Stimulated activated naive CD4-positive, alpha-beta T cell treated with Interleukin-2 at 50 U/mL for 16 hours (primary cell): ENCODE measurements at regions not wholly inside any gene's neighbourhood (a gene's known extent, or its start where the extent isn't known, plus 50 kb on each side); places are given as distances from the start of the nearest gene placed in this dataset.
A peak's percentile ranks its signal among the peaks of the same experiment; 100 is the strongest.
"Not testable (repeated sequence)": the region's sequence is repeated elsewhere in the genome, so short reads cannot be mapped to it uniquely, and the experiment has no call there.

Experiments
- DNase-seq: peaks from one replicate; lab custom pipeline; 2025; lab: John Stamatoyannopoulos, UW

DNA sequence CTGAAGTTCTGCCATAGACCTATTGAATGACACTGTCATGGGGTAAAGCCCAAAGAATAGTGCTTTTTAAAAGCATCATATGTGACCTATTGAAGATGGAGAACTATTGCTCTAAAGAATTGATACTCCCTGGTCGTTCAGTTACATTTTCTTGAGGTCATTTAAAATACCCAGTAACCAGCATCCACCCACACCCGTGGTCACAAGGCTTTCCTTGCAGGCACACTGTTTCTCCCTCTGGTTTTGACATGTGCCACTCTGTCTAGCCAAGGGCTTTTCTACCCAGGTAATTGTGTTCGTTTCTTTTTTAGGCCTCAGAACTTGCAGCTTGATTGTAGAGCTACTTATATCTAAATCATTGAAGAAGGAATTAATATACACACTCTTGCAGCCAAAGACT, 68.3 kb upstream of the LYZL2 start:
- no peak for DNase-seq

DNA sequence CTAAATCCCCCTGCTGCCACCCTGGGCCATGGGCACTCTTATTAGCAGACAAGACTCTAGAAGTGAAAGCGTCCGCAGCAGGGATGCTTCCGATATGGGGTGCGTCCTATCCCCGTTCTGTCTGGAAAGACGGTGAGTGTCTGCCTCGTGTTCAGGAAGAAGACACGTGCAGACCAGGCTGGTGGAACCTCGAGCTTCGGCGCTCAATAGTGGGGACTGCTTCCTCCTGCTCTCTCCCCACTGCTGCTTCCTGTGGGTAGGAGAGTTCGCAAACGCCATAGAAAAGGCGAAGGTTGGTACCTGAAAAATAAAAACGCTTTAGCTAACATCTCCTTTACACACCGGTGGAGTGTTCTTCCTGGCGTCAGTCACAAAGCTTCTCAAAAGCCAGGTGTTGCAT, 67.7 kb upstream of the LYZL2 start:
- DNase-seq = not testable (repeated sequence)

DNA sequence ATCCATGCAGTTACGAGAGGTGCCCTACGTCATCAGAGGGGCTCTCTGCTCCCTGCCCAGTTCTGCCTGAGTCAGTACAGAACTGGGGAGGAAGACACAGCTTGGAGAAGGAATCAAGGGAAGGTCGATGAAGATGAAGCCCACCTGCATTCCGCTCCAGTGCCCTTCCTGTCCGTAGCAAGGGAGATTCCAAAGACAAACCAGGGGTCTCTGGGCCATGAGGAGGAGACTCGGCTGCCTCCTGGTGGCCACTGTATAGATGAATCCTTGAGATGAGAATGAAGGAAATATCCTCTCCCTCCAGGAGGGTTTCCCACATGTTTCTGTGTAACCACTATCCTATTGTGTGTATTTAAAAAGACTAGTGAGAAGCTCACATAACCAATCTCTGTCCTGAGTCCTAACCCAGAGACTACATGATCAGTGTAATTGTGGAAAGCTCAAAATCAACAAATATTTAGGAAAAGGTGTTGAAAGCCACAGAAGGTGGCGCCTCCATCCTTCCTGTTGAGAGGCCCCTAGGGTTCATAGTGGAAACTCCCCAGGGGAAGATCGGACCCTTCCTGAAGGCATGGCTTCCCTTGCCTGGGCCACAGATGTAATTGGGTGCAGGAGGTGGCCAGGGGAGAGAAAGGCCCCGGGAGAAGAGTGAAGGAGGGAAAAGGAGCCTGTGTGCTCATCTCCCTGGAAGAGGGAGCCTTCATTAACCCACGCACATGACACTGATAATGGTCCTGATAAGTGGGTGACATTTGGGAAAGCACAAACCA, 67.0 kb upstream of the LYZL2 start:
- not testable (repeated sequence) for DNase-seq

DNA sequence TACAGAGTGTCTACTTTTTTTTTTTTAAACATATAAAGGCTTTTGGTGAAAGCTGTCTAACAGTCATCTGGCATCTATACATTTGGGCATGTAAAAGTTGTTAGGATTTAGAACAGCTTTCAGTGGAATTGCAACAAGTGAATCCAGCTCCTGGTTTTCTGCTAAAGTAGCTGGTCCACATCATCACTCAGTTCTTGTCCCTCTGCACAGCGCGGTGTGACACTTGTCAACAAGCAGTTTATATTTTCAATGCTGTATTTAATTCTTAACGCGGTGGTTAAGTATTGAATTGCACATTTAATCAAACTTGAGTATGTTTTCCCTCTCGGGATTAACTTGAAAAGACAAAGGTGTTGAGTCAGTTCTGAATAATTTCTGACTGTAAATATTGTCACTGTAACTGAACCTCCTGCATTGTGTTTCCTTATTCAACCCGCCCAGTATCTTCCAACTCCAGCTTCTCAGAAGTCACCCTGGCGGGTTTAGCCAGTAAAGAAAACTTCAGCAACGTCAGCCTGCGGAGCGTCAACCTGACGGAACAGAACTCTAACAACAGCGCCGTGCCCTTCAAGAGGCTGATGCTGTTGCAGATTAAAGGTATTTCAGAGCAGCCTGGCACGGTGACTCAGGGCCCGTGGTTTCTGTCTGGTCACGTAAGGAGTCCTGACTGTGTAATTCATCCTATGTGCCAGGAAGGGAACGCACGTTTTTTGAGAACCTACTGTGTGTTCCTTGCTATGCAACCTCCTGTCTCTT, 66.1 kb upstream of the LYZL2 start:
- peak; percentile 83 for DNase-seq

DNA sequence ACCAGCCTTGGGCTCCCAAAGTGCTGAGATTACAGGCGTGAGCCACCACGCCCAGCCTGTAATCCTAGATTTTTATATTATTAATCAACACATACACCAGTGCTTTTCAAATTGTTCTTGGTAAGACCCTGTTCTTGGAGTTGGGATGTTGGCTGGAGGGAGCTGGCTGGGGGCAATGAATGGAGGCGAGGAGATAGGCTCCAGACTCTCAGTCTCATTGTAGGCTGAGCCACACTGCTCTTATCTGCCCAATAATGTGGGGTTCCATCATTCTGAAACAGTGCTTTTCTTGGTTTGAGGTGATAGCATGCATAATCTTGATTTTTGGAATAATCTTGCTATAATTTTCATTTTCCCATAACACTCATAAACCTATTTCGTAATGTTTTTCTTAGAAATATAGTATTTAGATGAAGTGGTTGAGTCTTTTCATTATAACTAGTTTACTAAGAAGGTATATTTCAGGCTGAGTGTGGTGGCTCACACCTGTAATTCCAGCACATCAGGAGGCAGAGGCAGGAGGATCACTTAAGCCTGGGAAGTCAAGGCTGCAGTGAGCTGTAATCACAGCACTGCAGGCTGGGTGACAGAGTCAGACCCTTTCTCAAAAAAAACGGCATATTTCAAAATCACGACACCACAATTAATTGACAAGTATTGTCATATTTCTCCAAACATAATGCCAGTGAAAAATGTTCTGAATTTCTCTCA, 65.1 kb upstream of the LYZL2 start:
- DNase-seq = no peak

DNA sequence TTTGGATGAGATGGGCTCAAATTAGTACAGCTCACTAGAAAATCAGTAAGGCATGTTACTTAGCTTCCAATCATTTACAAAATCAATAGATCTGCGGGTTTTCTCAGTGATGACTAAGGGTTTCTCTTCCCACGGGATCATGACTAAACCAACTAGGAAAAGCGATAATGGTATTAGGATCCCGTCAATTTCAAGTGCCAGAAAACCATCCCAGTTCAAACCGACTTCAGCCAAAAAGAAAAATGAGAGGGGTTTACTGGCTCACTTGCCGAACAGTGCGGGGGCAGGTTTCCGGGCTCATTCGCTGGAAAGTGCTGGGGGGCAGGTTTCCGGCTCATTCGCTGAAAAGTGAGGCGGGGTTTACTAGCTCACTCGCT, 62.1 kb upstream of the LYZL2 start:
- DNase-seq = no peak

DNA sequence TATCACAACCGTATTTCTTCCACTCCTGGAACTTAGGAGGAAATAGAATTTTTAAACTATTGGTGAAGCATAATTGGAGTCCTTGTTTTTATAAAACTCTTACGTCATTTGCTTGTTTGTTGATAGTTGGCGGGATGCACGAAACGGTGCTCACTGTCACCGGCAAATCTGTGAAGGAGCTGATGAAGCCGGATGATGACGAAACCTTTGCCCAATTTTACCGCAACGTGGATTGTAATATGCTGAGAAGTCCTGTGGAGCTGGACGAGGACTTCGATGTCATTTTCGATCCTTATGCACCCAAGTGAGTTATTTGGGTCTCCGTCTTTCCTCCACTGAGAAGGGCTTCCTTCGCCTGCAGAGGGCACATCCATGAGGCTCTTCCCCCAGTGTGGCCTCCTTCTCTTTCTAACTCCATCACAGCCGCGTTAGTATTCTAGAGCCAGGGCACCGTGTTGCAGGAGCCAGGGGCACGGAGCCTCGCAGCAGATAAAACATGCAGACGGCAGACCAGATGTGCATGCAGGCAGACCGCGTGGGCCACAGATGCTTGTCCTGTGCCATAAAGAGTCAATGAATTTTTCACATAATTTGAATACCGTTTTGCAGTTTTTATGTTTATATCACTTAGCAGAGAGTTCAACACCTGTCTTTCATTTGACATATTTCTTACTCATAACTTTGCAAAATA, 61.5 kb upstream of the LYZL2 start:
- DNase-seq = not testable (repeated sequence)

DNA sequence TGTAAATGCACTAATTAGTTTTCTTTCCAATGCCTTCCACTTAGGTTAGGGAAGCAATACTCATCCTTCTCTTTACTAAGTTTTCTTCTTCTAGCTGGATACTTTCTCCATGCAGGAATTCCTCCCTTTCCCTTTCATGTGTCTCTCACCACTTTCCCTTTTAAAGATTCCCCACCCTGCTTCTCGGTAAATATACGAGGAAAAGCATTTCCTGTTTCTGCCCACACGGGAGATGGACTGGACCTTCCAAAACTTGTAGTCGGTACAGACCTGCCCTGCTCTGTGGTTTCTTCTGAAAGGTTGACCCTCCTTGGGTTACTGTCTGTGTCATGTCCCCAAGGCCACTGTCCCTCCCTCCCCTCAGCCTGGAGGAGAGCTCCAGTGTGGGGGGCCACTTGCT, 58.9 kb upstream of the LYZL2 start:
- DNase-seq = no peak

DNA sequence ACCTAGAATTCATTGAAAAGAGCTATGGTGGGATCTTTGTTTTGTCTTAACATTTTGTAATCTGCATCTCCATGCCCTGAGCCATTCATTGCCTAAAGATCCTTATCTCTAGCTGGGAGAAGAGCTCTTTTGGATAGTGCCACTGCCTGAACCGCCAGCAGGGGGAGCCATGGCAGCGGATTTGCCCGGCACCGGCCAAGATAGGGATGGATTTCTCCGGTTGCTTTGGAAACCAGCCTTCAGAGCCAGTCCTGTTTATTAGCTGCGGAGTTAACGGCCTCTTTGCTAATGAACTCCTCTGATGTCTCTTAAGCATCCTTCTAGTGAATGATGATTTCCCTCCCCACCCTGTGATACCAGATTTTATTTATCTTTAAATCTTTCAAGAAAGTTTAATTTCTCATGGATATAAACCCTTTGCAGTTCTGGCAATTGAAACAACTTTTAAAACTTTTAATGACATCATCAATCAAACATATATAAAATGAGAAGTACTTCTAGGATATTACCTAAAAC, 58.2 kb upstream of the LYZL2 start:
- DNase-seq = peak; percentile 66

DNA sequence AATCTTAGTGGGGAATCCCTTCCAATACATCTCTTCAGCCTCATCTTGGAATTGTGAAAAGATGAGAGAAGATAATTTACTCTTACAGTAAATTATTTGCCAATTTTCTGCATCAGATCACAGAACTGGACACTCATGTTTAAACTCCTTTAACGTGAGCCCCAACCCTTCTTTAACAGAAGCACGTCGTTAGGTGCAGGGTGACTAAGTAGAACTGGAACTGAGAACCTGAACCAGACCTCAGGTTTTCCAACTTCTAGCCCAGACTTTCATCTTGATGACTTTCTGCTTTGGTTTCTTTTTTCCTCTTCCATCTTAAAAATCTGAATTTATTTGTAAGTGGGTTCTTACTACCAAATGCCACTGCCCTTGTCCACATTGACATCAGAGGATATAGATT, 57.2 kb upstream of the LYZL2 start:
- no peak for DNase-seq

DNA sequence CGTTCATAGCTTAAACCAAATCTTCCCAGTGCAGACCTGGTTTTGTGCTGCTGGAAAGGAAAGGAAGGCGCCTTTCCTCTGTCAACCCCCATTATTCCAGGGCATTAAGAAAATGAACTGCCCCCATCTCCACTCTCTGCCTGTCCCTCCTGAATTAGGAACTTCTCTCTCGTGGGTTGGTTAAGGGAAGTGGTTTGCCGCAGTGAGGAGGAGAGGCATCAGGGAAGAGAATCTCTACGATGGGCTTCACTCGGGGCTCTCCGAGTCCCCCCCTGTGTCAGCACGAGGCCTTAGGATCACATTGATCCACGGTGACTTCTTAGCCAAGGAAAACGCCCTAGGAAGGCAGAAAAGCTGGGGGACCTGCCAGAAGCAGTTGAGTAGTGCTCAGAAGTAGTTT, 53.9 kb upstream of the LYZL2 start:
- DNase-seq = no peak

DNA sequence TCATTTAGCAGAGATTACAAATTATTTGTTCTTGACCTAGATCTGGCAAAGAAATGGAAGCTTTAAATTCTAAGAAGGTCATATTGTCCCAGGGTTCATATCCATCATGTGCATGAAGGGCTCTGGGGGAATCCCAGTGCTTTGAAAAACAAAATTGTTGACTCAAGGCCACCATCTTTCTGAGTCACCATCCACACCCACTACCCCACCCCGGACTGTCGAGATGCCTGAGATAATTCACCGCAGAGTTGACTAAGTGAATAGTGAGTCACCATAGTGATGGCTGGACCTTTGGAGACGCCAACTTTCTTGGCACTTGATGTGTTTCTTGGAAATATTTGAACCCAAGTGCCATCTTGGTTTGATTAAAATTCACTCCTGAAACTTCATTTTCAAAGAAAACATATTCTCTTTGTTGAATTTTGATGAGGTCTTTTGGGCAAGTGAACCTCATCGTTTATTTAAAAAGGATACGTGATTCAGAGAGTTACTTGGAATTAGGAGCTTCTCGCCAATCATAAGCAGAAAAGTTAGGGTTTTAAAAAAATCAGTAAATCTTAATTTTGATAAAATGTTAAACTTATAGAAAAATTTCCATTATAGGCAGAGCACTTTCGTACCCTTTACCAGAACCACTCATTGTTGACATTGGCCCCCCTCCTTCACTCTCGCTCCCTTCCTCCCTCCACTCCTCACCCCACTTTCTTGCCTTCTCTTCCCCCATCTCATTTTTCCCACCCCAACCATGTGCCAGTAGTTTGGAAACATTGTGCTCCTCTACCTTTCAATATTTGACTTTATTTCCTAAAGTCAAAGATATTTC, 53.0 kb upstream of the LYZL2 start:
- peak; percentile 84 for DNase-seq

DNA sequence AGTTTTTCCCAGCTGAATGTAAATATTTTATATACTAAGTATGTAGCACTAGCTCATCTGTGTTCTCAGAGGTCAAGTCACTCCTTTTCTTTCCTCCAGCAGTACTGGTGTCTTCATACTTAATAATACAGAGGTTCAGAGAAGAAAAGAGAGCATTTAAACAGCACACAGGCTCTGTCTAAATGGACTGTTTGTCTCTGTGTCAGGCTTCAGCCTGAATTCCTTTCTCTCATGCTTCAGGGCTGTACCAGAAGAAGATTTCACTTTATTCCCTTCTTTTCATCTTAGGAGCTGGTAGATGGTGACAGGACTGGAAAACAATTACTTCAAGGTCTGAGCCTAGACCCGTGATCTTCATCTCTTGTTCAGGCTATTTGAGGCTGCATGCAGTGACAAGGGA, 51.4 kb upstream of the LYZL2 start:
- DNase-seq = no peak
